UCSD-AML1 (cell line): ENCODE measurements at regions not wholly inside any gene's neighbourhood (a gene's known extent, or its start where the extent isn't known, plus 50 kb on each side); places are given as distances from the start of the nearest gene placed in this dataset.

Experiments used
- DNase-seq: peaks from one replicate; lab custom pipeline; 2025; ENCODE audit not compliant: unreplicated experiment; lab: John Stamatoyannopoulos, UW

DNA sequence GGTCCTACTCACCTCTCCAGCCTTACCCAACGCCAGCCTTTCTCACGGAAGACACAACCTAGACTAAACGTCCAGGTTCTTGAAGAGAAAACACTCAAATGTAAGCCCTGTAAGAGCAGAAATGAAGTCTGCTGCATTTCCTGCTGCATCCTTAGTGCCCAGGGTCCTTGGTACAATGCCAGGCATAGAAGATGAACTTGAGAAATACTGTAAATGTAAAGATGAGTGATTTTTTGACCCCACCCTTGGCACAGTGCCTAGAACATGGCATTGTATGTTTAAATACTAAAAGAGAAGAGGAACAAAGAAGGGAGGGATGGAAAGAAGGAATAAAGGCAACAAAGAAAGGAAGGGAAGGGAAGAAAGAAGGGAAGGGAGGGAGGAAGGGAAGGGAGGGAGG is 514.6 kb downstream of the MED13L start:
- no peak for DNase-seq

GRCh38 chr12:115761784-115762183 is 515.7 kb downstream of the MED13L start:
- DNase-seq: no peak

DNA sequence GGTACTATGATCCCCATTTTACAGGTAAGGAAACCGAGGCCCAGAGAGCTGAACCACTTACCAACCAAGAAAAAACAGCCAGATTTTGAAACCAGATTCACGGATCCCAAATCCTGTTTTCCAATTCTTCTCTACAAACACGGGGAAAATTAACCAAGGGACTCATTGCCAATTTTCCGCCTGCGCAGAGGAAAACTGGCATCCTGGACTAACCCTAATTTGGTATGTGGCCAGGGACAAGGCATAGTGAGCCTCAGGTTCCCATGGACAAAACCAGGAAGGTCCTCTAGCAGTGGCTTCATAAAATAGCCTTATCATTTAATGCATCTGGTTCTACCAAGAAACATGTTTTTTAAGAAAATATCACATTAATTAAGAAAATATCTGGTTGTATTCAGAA is 517.3 kb downstream of the MED13L start:
- no peak for DNase-seq

DNA sequence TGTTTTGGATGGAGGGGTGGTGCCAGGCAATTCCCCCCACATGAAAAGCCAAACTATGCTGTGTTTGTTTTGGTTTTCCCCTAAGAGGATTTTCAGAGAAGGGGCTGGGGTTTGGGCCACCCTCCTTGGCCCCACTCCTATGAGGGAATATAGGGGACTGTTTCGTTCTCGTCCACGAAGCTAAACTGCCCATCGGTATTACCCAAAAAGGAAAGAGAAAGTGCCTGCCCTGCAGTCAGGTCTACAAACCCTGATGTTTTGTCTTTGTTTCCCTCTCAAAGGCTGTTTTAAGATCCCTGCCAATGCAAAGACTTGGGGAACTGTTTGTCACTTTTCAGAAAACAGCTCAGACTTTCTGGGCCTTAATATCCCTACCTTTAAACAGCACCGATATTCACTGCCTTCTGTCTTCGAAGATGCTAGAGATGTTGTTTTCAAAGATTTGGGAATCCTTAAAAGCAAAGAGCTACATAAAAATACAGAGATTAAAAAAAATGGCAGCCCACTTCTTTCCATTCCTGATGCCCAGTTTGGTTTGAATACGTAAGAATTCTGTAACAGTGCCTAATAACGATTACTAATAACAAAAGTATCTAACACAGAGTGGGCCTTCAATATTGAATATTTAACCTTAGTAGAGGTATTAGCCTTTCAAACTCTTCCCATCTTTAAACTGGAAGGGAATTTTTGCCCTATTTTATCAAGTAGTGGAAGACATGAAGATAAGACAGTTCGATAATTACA is 518.4 kb downstream of the MED13L start:
- DNase-seq: no peak

DNA sequence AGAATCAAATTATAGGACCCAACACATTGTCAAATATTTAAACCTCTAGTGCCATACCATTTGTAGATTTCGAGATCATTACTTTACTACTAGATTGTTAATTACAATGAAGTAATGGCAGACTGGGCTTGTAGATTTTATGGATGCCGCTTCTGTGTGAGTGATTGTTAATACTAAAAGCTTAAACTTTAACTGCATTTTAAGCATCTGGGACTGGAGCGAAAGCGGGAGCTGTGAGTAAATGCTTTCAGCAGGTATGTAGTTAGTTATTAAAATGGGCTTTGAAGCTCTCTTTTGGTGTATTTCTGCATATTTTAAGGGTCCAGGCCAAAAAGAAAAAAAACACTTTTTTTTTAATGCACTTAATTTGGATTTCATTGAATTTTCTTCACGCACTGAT is 519.3 kb downstream of the MED13L start:
- DNase-seq: no peak

GRCh38 chr12:115756804-115757203 is 520.7 kb downstream of the MED13L start:
- DNase-seq: no peak

GRCh38 chr12:115756271-115756670 is 521.2 kb downstream of the MED13L start:
- no peak for DNase-seq

GRCh38 chr12:115755725-115756085 is 521.8 kb downstream of the MED13L start:
- DNase-seq: no peak

DNA sequence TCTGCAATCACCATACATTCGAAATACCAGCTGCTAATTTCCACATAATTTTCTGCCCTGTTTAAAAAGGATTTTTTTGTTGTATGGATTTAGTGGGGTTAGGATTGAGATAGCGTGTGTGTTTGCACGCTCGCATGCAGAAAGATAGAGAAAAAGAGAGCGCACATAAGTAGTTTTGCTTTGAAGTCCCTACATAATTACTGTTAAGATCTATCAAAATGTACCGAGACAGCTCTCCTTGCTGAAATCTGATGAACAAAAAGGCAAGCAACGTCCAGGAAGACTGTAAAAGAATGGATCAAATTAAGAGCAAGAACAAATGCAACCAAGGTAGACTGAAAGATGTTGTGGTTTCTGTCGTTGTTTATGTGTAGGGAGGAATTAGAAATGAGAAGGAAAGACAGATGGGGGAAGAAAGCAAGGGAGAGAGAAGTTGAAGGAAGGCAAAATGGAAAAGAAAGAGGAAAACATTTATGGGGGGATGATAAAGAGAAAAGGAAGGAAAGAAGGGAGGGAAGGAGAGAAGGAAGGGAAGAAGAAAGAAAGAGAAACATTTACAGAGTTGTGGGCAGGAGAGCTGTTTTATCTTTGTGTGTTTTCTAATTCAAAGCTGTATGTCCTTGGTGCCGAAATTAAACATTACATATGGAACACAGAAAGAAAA is 522.3 kb downstream of the MED13L start:
- DNase-seq: no peak

- DNase-seq: no peak
These were observed 524.4 kb downstream of the MED13L start for GRCh38 chr12:115752913-115753726.

DNA sequence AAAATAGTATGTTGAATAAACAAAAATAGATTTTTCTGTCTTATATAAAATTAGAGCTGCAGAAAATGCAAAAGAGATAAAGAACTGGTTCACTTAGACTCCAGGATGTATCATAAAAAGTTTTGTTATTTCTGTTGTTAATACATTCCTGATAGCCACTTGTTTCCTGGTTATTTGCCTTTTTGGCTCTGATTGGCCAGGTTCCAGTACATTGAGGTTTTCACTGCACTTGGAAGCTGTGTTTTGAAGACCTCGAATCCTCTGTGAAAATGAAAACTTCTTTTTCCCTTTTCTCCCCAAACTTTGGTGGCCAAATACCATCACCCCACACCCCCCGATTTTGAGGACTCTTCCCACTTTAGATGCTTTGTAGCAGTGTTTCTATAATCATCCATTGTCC is 525.3 kb downstream of the MED13L start:
- DNase-seq: no peak

GRCh38 chr12:115750340-115750739 is 527.2 kb downstream of the MED13L start:
- DNase-seq: no peak

DNA sequence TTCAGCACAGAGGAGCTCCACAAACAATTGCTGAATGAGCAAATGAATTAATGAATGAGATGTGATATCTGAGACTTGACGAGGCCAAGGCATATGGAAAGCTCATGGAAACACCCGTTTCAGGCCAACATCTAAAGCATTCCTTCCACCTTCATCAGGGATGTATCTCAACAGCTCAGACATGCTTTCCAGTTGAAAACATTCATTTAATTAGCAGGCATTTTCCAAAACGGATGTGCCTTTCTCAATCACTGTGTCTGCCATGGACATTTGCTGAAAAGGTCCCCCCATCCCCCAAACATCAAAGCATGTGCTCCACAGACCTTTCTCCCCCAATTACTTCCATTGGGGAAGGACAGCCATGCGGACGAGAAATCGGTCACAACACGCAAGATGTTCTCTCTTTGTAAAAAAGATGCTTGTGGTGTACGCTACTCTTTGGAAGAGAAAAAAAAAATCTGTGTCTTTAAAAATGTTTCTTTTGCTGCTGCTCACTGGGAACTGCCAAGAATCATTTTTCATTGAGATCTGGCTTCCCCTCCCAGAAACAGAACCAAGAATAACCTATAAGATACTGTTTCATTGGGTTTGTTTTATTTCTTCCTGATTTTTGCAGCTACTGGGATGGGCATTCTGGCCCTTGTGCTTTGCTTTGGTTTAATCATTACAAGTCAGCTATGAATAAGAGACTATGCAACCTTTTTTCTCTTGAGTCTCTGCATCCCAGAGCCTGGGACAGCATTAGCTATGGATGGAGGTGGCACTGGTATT is 528.2 kb downstream of the MED13L start:
- DNase-seq: no peak

DNA sequence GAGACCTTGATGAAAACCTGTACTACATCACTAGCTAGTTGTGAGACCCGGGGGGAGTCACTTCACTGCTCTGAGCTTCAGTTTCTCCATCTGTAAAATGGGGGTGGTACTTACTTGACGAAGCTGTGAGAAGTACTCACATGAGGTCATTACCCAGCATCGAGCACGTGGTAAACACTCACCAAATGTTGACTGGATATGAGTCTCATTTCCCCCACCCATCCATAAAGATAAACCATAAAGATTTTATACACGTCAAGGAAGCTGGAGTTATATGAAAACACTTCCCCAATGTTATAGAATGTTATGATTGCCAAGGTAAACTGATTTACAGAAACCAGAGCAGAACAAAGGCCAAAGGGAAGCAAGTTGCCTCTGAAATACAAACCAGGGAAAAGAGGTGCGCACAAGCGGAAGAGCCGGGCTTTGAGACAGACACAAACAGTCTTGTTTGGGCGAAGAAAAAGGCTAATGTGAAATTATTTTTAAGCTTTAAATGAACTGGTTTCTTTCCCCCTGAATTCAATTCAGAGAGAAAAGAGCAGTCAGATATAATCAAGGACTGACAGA is 536.8 kb downstream of the MED13L start:
- DNase-seq: no peak

- DNase-seq: no peak
These were observed 539.6 kb downstream of the MED13L start for GRCh38 chr12:115737895-115738294.

DNA sequence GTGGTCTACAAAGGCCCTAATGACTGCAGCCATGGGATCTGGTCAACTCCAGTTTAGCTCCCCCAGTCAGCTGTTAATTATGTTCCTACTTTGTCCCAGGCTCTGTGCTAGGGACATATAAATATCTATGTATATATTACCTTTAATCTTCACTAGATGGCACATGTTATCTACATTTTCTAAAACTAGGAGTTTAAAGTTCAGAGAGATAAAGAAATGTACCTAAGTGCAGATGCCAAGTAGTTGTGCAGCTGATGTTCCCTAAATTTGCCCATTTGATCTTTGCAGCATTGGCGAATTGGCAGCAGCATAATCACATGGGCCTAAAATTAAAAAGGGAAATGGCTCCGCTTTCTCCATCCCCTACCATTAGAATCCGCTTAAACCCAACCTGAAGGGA is 541.1 kb downstream of the MED13L start:
- no peak for DNase-seq

- DNase-seq: no peak
These were observed 546.4 kb downstream of the MED13L start for GRCh38 chr12:115730975-115731541.

DNA sequence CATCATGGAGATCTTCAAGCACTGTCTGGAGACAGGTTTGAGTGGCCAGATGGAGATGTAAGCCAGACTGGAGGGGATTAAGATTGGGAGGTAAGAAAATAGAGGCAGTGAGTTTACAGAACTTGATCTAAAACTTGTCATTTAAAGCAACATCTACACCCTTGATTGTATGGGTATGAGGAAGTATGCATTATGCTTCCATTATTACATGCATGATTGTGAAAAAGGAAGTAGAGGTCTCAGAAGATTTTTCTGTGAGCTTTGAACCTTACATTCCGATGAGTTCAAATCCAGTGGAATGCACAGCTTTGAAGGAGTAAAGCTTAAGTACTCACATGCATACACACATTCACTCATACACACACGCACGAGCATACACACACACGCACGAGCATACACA is 550.8 kb downstream of the MED13L start:
- no peak for DNase-seq

GRCh38 chr12:115722181-115722580 is 555.3 kb downstream of the MED13L start:
- DNase-seq: no peak

DNA sequence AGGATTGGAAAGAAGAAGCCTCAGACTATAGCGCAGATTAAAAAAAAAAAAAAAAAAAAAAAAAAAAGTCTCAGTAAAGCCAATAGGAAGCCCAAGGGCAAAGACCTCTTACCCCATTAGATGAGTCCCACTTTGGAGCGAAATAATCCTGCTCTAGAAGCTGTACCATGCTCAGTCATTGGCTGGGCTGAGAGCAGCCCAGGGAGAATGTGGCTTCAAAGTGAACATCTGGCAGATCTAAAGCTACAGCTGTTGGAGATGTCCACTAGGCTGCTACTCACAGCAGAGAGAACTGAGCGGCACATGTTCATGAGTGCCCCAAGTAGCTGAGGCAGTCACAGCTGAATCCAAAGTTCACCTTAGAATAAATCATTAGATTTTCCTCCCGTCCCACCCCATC is 560.9 kb downstream of the MED13L start:
- no peak for DNase-seq

GRCh38 chr12:115712676-115713075 is 564.8 kb downstream of the MED13L start:
- DNase-seq: no peak
